DND-41 (cell line): ENCODE measurements at regions not wholly inside any gene's neighbourhood (a gene's known extent, or its start where the extent isn't known, plus 50 kb on each side); places are given as distances from the start of the nearest gene placed in this dataset.

Experiments used
- CTCF ChIP-seq: IDR thresholded peaks from 2 replicates; pipeline ENCODE4 v1.5.1; 2012; ENCODE audit warnings: borderline replicate concordance, low read length, moderate library complexity, mild to moderate bottlenecking; ENCODE audit not compliant: poor library complexity, severe bottlenecking; ENCODE audit errors: extremely low read depth
- EZH2 ChIP-seq: IDR thresholded peaks from 3 replicates; pipeline ENCODE4 v1.6.1; 2012; ENCODE audit warnings: borderline replicate concordance, low read depth, mild to moderate bottlenecking, moderate library complexity, low read length, inconsistent platforms; ENCODE audit not compliant: severe bottlenecking

- TF ChIP-seq EZH2 (no peak), CTCF (no peak)
These were observed 1054.8 kb upstream of the C9orf72 start for GRCh38 chr9:28628031-28628430.
